HL-60 (cell line): ENCODE measurements at regions not wholly inside any gene's neighbourhood (a gene's known extent, or its start where the extent isn't known, plus 50 kb on each side); places are given as distances from the start of the nearest gene placed in this dataset.

Experiments
- POLR2AphosphoS5 ChIP-seq: IDR thresholded peaks from 2 replicates; pipeline ENCODE4 v1.6.1; 2012; ENCODE audit warnings: low read depth
- TF ChIP-seq, protein P1 (sequence below): IDR thresholded peaks from 2 replicates; pipeline ENCODE4 v1.6.1; 2012; ENCODE audit warnings: low read depth; ENCODE audit not compliant: insufficient replicate concordance

DNA sequence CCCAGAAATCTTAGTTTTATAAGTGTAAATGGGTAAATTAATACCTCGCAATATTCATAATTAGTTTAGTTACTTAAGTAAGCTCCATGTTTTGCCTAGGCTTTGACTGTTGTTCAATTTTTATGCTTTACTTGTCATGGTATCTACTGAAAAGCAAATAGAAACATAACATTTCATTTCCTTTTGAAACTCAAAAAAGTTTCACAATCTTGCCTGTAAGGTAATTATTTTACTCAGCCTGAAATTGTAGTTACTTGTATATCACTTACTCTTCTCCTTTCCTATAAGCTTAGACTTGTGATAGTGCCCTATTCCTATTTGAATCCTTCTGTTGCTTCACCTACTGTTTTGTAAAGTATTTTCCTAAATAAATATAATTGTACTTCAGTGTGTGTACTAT lies 914.4 kb upstream of the COX7C start:
- TF ChIP-seq POLR2AphosphoS5 = no peak
- TF ChIP-seq, protein P1, sequence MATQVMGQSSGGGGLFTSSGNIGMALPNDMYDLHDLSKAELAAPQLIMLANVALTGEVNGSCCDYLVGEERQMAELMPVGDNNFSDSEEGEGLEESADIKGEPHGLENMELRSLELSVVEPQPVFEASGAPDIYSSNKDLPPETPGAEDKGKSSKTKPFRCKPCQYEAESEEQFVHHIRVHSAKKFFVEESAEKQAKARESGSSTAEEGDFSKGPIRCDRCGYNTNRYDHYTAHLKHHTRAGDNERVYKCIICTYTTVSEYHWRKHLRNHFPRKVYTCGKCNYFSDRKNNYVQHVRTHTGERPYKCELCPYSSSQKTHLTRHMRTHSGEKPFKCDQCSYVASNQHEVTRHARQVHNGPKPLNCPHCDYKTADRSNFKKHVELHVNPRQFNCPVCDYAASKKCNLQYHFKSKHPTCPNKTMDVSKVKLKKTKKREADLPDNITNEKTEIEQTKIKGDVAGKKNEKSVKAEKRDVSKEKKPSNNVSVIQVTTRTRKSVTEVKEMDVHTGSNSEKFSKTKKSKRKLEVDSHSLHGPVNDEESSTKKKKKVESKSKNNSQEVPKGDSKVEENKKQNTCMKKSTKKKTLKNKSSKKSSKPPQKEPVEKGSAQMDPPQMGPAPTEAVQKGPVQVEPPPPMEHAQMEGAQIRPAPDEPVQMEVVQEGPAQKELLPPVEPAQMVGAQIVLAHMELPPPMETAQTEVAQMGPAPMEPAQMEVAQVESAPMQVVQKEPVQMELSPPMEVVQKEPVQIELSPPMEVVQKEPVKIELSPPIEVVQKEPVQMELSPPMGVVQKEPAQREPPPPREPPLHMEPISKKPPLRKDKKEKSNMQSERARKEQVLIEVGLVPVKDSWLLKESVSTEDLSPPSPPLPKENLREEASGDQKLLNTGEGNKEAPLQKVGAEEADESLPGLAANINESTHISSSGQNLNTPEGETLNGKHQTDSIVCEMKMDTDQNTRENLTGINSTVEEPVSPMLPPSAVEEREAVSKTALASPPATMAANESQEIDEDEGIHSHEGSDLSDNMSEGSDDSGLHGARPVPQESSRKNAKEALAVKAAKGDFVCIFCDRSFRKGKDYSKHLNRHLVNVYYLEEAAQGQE = no peak
